SK-N-SH (cell line): ENCODE measurements at regions not wholly inside any gene's neighbourhood (a gene's known extent, or its start where the extent isn't known, plus 50 kb on each side); places are given as distances from the start of the nearest gene placed in this dataset.

Source experiments
- CTCF ChIA-PET: fragments of 300-600, 350-600 bp; formaldehyde crosslinking; extraction: SDS; loops from one replicate; lab custom pipeline; 2021; lab: Yijun Ruan, JAX
- POLR2A ChIA-PET: fragments of 350-600 bp; sonication (Branson Sonifier 250); formaldehyde crosslinking; extraction: SDS; loops from one replicate; lab custom pipeline; 2020; ENCODE audit warnings: antibody characterized with exemption, inconsistent platforms; lab: Yijun Ruan, JAX
- DNase-seq: peaks from one replicate; pipeline ENCODE4 v3.0.0; 2012
- H2AFZ ChIP-seq: fragments of 200-600 bp; sonication (generic); 2 replicates; pipeline ENCODE4 v1.8.1; 2016; ENCODE audit warnings: antibody characterized with exemption, mild to moderate bottlenecking, low read depth
- H3F3A ChIP-seq: fragments of 200-600 bp; sonication (generic); replicated peaks from 2 replicates; pipeline ENCODE3; 2016; ENCODE audit warnings: antibody characterized with exemption, mild to moderate bottlenecking; ENCODE audit not compliant: insufficient read depth
- H3K27ac ChIP-seq, 2 experiments: fragments of 200-500 bp in 1 of 2; fragments of 200-600 bp in 1 of 2; sonication (Bioruptor generic) in 1 of 2; sonication (generic), shearing (Covaris generic) in 1 of 2; 2 replicates each; pipeline versions ENCODE4 v1.5.1 to v1.6.1; 2014 to 2016; ENCODE audit warnings: low read depth in 2 of 2, inconsistent platforms in 1 of 2, low read length in 1 of 2, mild to moderate bottlenecking in 1 of 2, mixed read lengths in 1 of 2
- H3K27me3 ChIP-seq: fragments of 200-600 bp; sonication (generic), shearing (Covaris generic); 2 replicates; pipeline ENCODE4 v1.6.1; 2016; ENCODE audit warnings: mixed run types; ENCODE audit not compliant: insufficient read depth
- H3K36me3 ChIP-seq, 2 experiments: fragments of 200-500 bp in 1 of 2; fragments of 200-600 bp in 1 of 2; sonication (Bioruptor generic) in 1 of 2; sonication (generic) in 1 of 2; replicated peaks in 1 of 2; 2 replicates each; pipeline versions ENCODE3 to v1.5.1; 2014 to 2016; ENCODE audit warnings: low read length in 1 of 2, mild to moderate bottlenecking in 1 of 2; ENCODE audit not compliant: insufficient read depth in 2 of 2, control insufficient read depth in 1 of 2
- H3K4me1 ChIP-seq, 2 experiments: fragments of 200-500 bp in 1 of 2; fragments of 200-600 bp in 1 of 2; sonication (Bioruptor generic) in 1 of 2; sonication (generic), shearing (Covaris generic) in 1 of 2; 2 replicates each; pipeline versions ENCODE4 v1.5.1 to v1.6.1; 2014 to 2016; ENCODE audit warnings: low read depth in 1 of 2, low read length in 1 of 2, mixed run types in 1 of 2; ENCODE audit not compliant: insufficient read depth in 2 of 2, control insufficient read depth in 1 of 2
- H3K4me2 ChIP-seq: fragments of 200-600 bp; sonication (generic), shearing (Covaris generic); 2 replicates; pipeline ENCODE4 v1.6.1; 2017; ENCODE audit warnings: mixed run types
- H3K4me3 ChIP-seq, 2 experiments: fragments of 200-500 bp in 1 of 2; fragments of 200-600 bp in 1 of 2; sonication (Bioruptor generic) in 1 of 2; sonication (generic), shearing (Covaris generic) in 1 of 2; 2 replicates each; pipeline versions ENCODE4 v1.5.1 to v1.8.1; 2014 to 2016; ENCODE audit warnings: low read depth in 2 of 2, inconsistent platforms in 1 of 2, low read length in 1 of 2, mild to moderate bottlenecking in 1 of 2, mixed read lengths in 1 of 2, moderate library complexity in 1 of 2
- H3K79me2 ChIP-seq: fragments of 200-600 bp; sonication (generic); 2 replicates; pipeline ENCODE4 v1.8.1; 2017; ENCODE audit warnings: mild to moderate bottlenecking; ENCODE audit not compliant: insufficient read depth
- H3K9ac ChIP-seq: fragments of 200-600 bp; sonication (generic); 2 replicates; pipeline ENCODE4 v1.6.1; 2017; ENCODE audit warnings: mixed run types
- H3K9me2 ChIP-seq: fragments of 200-600 bp; sonication (generic); 2 replicates; pipeline ENCODE4 v1.6.1; 2017; ENCODE audit warnings: mixed run types
- H3K9me3 ChIP-seq: fragments of 200-600 bp; sonication (generic); 2 replicates; pipeline ENCODE4 v1.6.1; 2017; ENCODE audit warnings: mixed run types, mild to moderate bottlenecking, moderate library complexity
- H4K20me1 ChIP-seq: fragments of 200-600 bp; sonication (generic); 2 replicates; pipeline ENCODE4 v1.6.1; 2017; ENCODE audit warnings: mild to moderate bottlenecking, mixed run types; ENCODE audit not compliant: insufficient read depth
- CHD2 ChIP-seq: fragments of 150-350 bp; IDR thresholded peaks from 2 replicates; pipeline ENCODE4 v1.6.1; 2018; ENCODE audit warnings: low read length; ENCODE audit not compliant: partially characterized antibody
- CTCF ChIP-seq: fragments of 200-600 bp; sonication (generic); IDR thresholded peaks from 2 replicates; pipeline ENCODE4 v1.6.1; 2017; ENCODE audit warnings: antibody characterized with exemption, mild to moderate bottlenecking, moderate library complexity
- ELF1 ChIP-seq: IDR thresholded peaks from 2 replicates; pipeline ENCODE4 v1.4.0; 2012
- GABPA ChIP-seq: IDR thresholded peaks from 2 replicates; pipeline ENCODE4 v1.4.0; 2012; ENCODE audit warnings: low read depth, mild to moderate bottlenecking
- JUND ChIP-seq: IDR thresholded peaks from 2 replicates; pipeline ENCODE4 v1.4.0; 2012
- POLR2AphosphoS5 ChIP-seq: IDR thresholded peaks from 2 replicates; pipeline ENCODE4 v1.6.1; 2012; ENCODE audit warnings: low read depth, low read length
- RXRA ChIP-seq: IDR thresholded peaks from 2 replicates; pipeline ENCODE4 v1.4.0; 2012; ENCODE audit warnings: low read depth, mild to moderate bottlenecking, borderline replicate concordance
- SIN3A ChIP-seq: IDR thresholded peaks from 2 replicates; pipeline ENCODE4 v1.6.1; 2012; ENCODE audit warnings: low read depth, mild to moderate bottlenecking, low read length, moderate library complexity, borderline replicate concordance
- SMC3 ChIP-seq: IDR thresholded peaks from 2 replicates; pipeline ENCODE4 v1.6.1; 2012; ENCODE audit warnings: low read depth, low read length, improper control_type of control experiment
- TAF1 ChIP-seq: IDR thresholded peaks from 2 replicates; pipeline ENCODE4 v1.6.1; 2012; ENCODE audit warnings: low read depth, mild to moderate bottlenecking, low read length, moderate library complexity, borderline replicate concordance
- USF1 ChIP-seq: IDR thresholded peaks from 2 replicates; pipeline ENCODE4 v1.4.0; 2012; ENCODE audit warnings: low read depth, borderline replicate concordance
- WGBS: methylation state at CpG from one replicate; pipeline ENCODE4 v1.1.6; 2017; ENCODE audit warnings: low lambda C conversion rate; 5-methylcytosine and 5-hydroxymethylcytosine counted together

GRCh38 chr16:5428932-5429331 is 331.3 kb upstream of the EEF2KMT start:
- H3K9me3 ChIP-seq, result no peaks in the 10 kb centered on the region
- H3F3A ChIP-seq, result no peaks in the 10 kb centered on the region
- H3K27ac ChIP-seq, result no peak overlapping the region
- no peak for TF ChIP-seq GABPA
- CTCF ChIA-PET, result interaction anchor here (1.2 to 2.9 kb wide), 2 partner anchors 13 to 16 kb away, joined by 3 to 9 read pairs; no protein-coding TSS in a partner anchor
- no peak overlapping the region for H3K9ac ChIP-seq
- no peaks in the 10 kb centered on the region for H4K20me1 ChIP-seq
- POLR2A ChIA-PET, result no interaction called here
- no peak for DNase-seq
- WGBS, result 26% methylated on average over 5 of the region's 7 CpGs
- no peaks in the 10 kb centered on the region for H3K79me2 ChIP-seq
- no peaks in the 10 kb centered on the region for H3K27me3 ChIP-seq
- peaks cover 0 to 8% of the 10 kb centered on the region in 2 experiments; a peak in 1 of 4 replicates for H3K4me1 ChIP-seq
- no peak overlapping the region for H3K4me2 ChIP-seq
- H3K9me2 ChIP-seq, result no peaks in the 10 kb centered on the region
- H3K4me3 ChIP-seq, result no peak overlapping the region
- H2AFZ ChIP-seq, result no peak overlapping the region
- H3K36me3 ChIP-seq, result no peaks in the 10 kb centered on the region

- TF ChIP-seq RXRA (no peak), JUND (no peak), CTCF (no peak), CHD2 (no peak), ELF1 (no peak), POLR2AphosphoS5 (no peak), USF1 (no peak), SMC3 (no peak), TAF1 (no peak), SIN3A (no peak), GABPA (no peak)
- H3K79me2 ChIP-seq, result no peaks in the 10 kb centered on the region
- no peaks in the 10 kb centered on the region for H3K9me3 ChIP-seq
- no peak overlapping the region for H3K27ac ChIP-seq
- H3K4me3 ChIP-seq, result no peak overlapping the region
- CTCF ChIA-PET, result interaction anchor here (0.8 to 2.9 kb wide), 5 partner anchors 8 to 1215 kb away, joined by 3 to 9 read pairs (median 4); no protein-coding TSS in a partner anchor
- POLR2A ChIA-PET, result no interaction called here
- no peaks in the 10 kb centered on the region for H3F3A ChIP-seq
- no peak overlapping the region for H3K9ac ChIP-seq
- H3K27me3 ChIP-seq, result no peaks in the 10 kb centered on the region
- H2AFZ ChIP-seq, result no peak overlapping the region
- no peak overlapping the region for H3K4me2 ChIP-seq
- WGBS, result 13% methylated on average over 7 of the region's 7 CpGs
- no peak for DNase-seq
- H3K4me1 ChIP-seq, result peaks cover 0 to 8% of the 10 kb centered on the region in 2 experiments; a peak in 1 of 4 replicates
- no peaks in the 10 kb centered on the region for H4K20me1 ChIP-seq
- no peaks in the 10 kb centered on the region for H3K9me2 ChIP-seq
- no peaks in the 10 kb centered on the region for H3K36me3 ChIP-seq
Measured at GRCh38 chr16:5427571-5427970, 330.0 kb upstream of the EEF2KMT start.
